MM.1S (cell line): ENCODE measurements at regions not wholly inside any gene's neighbourhood (a gene's known extent, or its start where the extent isn't known, plus 50 kb on each side); places are given as distances from the start of the nearest gene placed in this dataset.

ENCODE experiments used
- EZH2phosphoT487 ChIP-seq: fragments of 300-600 bp; sonication (generic); IDR thresholded peaks from 2 replicates; pipeline ENCODE4 v1.6.1; 2018; ENCODE audit warnings: antibody characterized with exemption, low read length
- TF ChIP-seq, protein P1 (sequence below): fragments of 300-600 bp; sonication (generic); IDR thresholded peaks from 2 replicates; pipeline ENCODE4 v1.5.1; 2016; ENCODE audit warnings: antibody characterized with exemption, low read length, mixed read lengths

- TF ChIP-seq, protein P1, sequence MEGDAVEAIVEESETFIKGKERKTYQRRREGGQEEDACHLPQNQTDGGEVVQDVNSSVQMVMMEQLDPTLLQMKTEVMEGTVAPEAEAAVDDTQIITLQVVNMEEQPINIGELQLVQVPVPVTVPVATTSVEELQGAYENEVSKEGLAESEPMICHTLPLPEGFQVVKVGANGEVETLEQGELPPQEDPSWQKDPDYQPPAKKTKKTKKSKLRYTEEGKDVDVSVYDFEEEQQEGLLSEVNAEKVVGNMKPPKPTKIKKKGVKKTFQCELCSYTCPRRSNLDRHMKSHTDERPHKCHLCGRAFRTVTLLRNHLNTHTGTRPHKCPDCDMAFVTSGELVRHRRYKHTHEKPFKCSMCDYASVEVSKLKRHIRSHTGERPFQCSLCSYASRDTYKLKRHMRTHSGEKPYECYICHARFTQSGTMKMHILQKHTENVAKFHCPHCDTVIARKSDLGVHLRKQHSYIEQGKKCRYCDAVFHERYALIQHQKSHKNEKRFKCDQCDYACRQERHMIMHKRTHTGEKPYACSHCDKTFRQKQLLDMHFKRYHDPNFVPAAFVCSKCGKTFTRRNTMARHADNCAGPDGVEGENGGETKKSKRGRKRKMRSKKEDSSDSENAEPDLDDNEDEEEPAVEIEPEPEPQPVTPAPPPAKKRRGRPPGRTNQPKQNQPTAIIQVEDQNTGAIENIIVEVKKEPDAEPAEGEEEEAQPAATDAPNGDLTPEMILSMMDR, result no peak
- no peak for TF ChIP-seq EZH2phosphoT487
Observed at GRCh38 chr20:48527771-48528170, 300.0 kb downstream of the PREX1 start.
